ENCODE measurements at regions not wholly inside any gene's neighbourhood (a gene's known extent, or its start where the extent isn't known, plus 50 kb on each side); places are given as distances from the start of the nearest gene placed in this dataset.

DNA sequence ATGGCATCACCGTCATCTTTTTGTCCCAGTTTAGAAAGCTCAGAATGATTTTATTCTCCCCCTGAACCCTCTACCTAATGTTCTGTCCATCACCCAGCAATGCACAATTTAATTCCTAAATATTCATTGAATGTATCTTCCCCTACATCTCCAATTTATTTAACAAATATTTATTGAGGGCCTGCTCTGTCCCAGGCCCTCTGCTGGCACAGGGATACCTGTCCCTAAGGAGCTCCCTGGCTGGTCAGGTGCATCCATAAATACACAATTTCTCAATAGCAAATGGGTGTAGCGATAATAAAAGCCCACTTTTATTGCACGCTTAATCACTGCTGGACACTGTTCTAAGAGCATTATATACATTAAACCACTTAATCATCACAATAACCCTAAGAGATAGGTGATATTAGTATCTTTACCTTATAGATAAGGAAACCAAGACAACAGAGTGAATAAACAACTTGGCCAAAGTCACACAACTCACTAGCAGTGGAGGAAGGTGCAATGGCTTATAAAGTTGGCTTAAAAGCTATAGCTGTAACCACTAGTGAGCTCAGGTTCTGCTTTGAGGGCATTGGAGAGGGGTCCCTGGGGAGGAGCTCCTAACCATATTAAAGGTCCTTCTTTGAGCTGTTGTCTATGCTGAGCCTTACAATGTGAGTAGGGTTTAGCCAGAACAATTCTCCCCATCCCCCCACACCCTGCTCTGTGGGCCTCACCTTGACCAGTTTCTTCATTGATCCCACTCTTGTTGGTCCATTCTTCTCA is 126.3 kb upstream of the JUN start:
- no peaks in the 10 kb centered on the region for H3K9me3 ChIP-seq (ENCODE audit: control insufficient read depth, low read length)
- H3K4me1 ChIP-seq (ENCODE audit: control insufficient read depth, insufficient read depth, low read length, poor library complexity, severe bottlenecking): no peaks in the 10 kb centered on the region

DNA sequence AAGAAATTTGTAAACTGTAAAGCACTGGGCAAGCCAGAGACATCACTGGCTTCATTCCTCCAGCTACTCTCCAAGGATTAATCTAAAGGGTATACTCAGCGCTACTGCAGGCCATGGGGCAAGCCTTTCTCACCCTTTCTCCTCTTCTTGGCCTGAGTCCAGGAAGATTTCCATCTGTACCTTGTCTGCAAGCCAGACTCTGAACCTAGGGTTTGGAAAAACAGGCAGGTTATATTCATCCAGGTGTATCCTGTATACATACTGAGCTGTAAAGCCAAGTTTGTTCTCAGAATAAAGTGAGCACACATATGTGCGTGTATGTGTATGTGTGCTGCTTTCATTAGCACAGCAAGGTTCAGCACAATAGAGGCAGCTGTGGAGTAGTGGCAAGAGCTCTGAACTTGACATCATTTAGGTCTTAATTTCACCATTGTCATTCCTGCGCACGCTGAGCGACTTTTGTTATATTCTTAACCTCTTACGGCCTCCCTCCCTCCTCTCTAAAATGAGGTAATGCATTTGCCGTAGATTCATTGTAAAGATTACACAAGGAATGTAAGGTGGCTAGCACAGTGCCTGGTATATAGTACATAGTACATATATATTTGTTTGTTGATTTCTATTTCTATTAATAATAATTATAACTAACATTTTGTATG is 128.1 kb upstream of the JUN start:
- Histone ChIP-seq H3K4me1 (ENCODE audit: control insufficient read depth, insufficient read depth, low read length, poor library complexity, severe bottlenecking) (no peaks in the 10 kb centered on the region), H3K4me3 (ENCODE audit: insufficient read depth, low read depth, low read length, poor library complexity, severe bottlenecking) (no peak overlapping the region), H3K27me3 (replicated peaks; ENCODE audit: control insufficient read depth, insufficient read depth, low read length, poor library complexity, severe bottlenecking) (no peaks in the 10 kb centered on the region), H3K9me3 (ENCODE audit: control insufficient read depth, low read length) (no peaks in the 10 kb centered on the region), H3K27ac (ENCODE audit: insufficient read depth, low read length, poor library complexity, severe bottlenecking) (no peak overlapping the region), H3K36me3 (ENCODE audit: control insufficient read depth, insufficient read depth, low read length) (no peaks in the 10 kb centered on the region)
- no peak for DNase-seq

More for the DNA sequence above, 126.3 kb upstream of the JUN start:
- Histone ChIP-seq H3K36me3 (ENCODE audit: control insufficient read depth, insufficient read depth, low read length) (no peaks in the 10 kb centered on the region), H3K27me3 (replicated peaks; ENCODE audit: control insufficient read depth, insufficient read depth, low read length, poor library complexity, severe bottlenecking) (no peaks in the 10 kb centered on the region), H3K4me3 (ENCODE audit: insufficient read depth, low read depth, low read length, poor library complexity, severe bottlenecking) (no peak overlapping the region), H3K27ac (ENCODE audit: insufficient read depth, low read length, poor library complexity, severe bottlenecking) (no peak overlapping the region)
- no peak for DNase-seq

DNA sequence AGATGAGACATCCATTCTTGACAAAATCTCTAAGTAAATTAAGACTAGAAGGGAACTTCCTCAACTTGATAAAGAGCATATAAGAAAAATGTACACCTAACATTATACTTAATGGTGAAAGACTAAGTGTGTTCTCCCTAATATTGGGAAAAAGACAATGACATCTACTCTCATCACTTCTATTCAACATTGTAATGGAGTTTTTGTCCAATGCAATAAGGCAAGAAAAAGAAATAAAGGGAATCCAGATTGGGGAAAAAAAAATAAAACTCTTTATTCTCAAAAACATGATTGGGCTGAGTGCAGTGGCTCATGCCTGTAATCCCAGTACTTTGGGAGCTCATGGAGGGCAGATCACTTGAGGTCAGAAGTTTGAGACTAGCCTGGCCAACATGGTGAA is 131.1 kb upstream of the JUN start:
- Histone ChIP-seq H3K9me3 (ENCODE audit: control insufficient read depth, low read length) (no peaks in the 10 kb centered on the region), H3K4me1 (ENCODE audit: control insufficient read depth, insufficient read depth, low read length, poor library complexity, severe bottlenecking) (no peaks in the 10 kb centered on the region), H3K27ac (ENCODE audit: insufficient read depth, low read length, poor library complexity, severe bottlenecking) (no peak overlapping the region), H3K4me3 (ENCODE audit: insufficient read depth, low read depth, low read length, poor library complexity, severe bottlenecking) (no peak overlapping the region), H3K36me3 (ENCODE audit: control insufficient read depth, insufficient read depth, low read length) (no peaks in the 10 kb centered on the region), H3K27me3 (replicated peaks; ENCODE audit: control insufficient read depth, insufficient read depth, low read length, poor library complexity, severe bottlenecking) (no peaks in the 10 kb centered on the region)
- DNase-seq: no peak

DNA sequence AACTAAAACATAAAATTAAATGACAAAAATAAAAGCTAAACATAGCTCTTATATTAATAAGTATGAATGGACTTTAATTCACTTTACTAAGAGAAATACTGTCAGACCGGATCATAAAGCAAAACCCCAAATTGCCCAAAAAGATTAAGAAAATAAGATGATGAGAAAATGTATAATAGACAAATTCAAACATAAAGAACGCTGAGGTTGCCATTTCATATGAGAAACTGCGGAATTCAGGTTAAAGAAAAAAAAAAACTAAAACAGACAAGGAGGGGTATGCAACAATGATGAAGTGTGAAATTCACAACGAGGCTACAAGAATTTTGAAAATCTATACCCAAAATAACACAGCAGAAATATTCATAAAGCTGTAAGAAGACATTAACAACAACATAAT is 133.6 kb upstream of the JUN start:
- DNase-seq: no peak
- H3K4me1 ChIP-seq (ENCODE audit: control insufficient read depth, insufficient read depth, low read length, poor library complexity, severe bottlenecking): no peaks in the 10 kb centered on the region
- H3K4me3 ChIP-seq (ENCODE audit: insufficient read depth, low read depth, low read length, poor library complexity, severe bottlenecking): no peak overlapping the region
- no peaks in the 10 kb centered on the region for H3K9me3 ChIP-seq (ENCODE audit: control insufficient read depth, low read length)
- H3K27ac ChIP-seq (ENCODE audit: insufficient read depth, low read length, poor library complexity, severe bottlenecking): no peak overlapping the region
- no peaks in the 10 kb centered on the region for H3K27me3 ChIP-seq (replicated peaks; ENCODE audit: control insufficient read depth, insufficient read depth, low read length, poor library complexity, severe bottlenecking)
- H3K36me3 ChIP-seq (ENCODE audit: control insufficient read depth, insufficient read depth, low read length): no peaks in the 10 kb centered on the region

DNA sequence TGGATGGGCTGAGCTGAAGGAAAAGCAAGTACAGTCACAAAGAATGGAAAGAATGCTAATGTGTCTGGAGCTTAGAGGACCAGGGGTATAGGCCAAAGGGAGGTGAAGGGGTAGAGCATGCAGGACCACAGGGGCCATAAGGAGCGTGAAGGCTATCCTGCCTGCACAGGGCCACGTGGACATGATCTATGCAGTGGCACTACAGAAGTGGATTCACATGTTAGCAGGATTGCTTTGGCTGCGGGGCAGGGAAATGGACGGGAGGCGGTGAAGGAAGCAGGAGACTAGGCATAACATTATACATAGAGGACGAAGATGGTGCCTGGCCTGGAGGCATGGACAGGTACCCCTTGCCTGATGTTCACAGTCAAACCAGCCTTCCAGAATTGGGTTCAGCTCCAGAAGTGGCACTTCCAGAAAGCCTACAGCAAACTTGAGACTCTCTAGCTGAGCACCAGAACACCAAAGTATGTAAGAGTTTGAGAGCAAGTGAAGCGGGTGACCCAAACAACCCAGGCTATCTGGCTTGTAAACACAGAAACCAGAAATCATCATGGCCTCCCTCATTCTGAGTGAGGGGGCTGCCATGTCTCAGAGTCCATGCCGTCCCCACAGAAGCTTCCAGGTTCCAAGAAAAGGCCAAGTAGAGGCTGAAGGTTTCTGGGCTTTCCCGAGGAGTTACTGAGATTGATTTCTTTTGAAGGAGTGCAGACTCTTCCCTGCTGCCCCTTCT is 135.5 kb upstream of the JUN start:
- H3K27me3 ChIP-seq (replicated peaks; ENCODE audit: control insufficient read depth, insufficient read depth, low read length, poor library complexity, severe bottlenecking): no peaks in the 10 kb centered on the region
- H3K36me3 ChIP-seq (ENCODE audit: control insufficient read depth, insufficient read depth, low read length): no peaks in the 10 kb centered on the region
- no peak overlapping the region for H3K27ac ChIP-seq (ENCODE audit: insufficient read depth, low read length, poor library complexity, severe bottlenecking)
- no peak for DNase-seq
- H3K9me3 ChIP-seq (ENCODE audit: control insufficient read depth, low read length): no peaks in the 10 kb centered on the region
- no peaks in the 10 kb centered on the region for H3K4me1 ChIP-seq (ENCODE audit: control insufficient read depth, insufficient read depth, low read length, poor library complexity, severe bottlenecking)
- no peak overlapping the region for H3K4me3 ChIP-seq (ENCODE audit: insufficient read depth, low read depth, low read length, poor library complexity, severe bottlenecking)

DNA sequence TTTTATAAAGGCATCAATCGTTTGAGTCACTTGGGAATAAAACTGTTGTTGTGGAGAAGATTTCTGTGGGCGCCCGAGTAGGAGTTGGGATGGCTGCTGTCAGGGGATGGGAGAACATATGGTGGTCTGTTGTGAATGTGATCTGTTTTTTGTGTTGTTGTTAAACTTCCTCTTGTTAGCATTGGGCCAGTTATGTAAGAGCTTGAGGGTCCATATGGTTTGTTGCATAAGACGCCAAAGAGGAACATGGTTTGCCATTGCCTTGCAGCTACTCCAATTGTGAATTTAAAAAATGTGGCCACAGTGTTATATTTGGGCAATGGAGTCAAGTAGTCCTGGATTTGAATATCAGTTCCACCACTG is 136.1 kb upstream of the JUN start:
- DNase-seq: no peak
- Histone ChIP-seq H3K9me3 (ENCODE audit: control insufficient read depth, low read length) (no peaks in the 10 kb centered on the region), H3K27ac (ENCODE audit: insufficient read depth, low read length, poor library complexity, severe bottlenecking) (no peak overlapping the region), H3K36me3 (ENCODE audit: control insufficient read depth, insufficient read depth, low read length) (no peaks in the 10 kb centered on the region), H3K4me1 (ENCODE audit: control insufficient read depth, insufficient read depth, low read length, poor library complexity, severe bottlenecking) (no peaks in the 10 kb centered on the region), H3K27me3 (replicated peaks; ENCODE audit: control insufficient read depth, insufficient read depth, low read length, poor library complexity, severe bottlenecking) (no peaks in the 10 kb centered on the region), H3K4me3 (ENCODE audit: insufficient read depth, low read depth, low read length, poor library complexity, severe bottlenecking) (no peak overlapping the region)

DNA sequence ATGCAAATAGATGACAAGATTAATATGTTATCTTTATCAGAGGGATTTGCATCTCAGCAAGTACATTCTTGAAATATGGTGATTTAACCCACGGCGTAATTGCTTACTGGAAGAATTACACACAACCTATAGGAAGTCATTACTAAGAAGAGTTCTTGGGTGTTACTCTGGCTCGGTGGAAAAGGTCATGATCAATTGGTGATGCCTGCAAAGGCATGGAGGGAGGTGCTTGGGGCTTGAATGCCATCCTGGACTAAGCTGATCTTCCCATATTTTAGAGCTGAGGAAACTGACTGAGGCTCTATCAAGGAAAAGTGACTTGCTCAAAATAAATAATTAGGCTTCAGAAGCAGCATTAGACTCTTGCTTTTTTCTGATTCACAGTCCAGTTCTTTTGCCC is 137.5 kb upstream of the JUN start:
- H3K27me3 ChIP-seq (replicated peaks; ENCODE audit: control insufficient read depth, insufficient read depth, low read length, poor library complexity, severe bottlenecking): no peaks in the 10 kb centered on the region
- no peaks in the 10 kb centered on the region for H3K4me1 ChIP-seq (ENCODE audit: control insufficient read depth, insufficient read depth, low read length, poor library complexity, severe bottlenecking)
- no peaks in the 10 kb centered on the region for H3K9me3 ChIP-seq (ENCODE audit: control insufficient read depth, low read length)
- no peak overlapping the region for H3K4me3 ChIP-seq (ENCODE audit: insufficient read depth, low read depth, low read length, poor library complexity, severe bottlenecking)
- DNase-seq: no peak
- H3K27ac ChIP-seq (ENCODE audit: insufficient read depth, low read length, poor library complexity, severe bottlenecking): no peak overlapping the region
- H3K36me3 ChIP-seq (ENCODE audit: control insufficient read depth, insufficient read depth, low read length): no peaks in the 10 kb centered on the region

DNA sequence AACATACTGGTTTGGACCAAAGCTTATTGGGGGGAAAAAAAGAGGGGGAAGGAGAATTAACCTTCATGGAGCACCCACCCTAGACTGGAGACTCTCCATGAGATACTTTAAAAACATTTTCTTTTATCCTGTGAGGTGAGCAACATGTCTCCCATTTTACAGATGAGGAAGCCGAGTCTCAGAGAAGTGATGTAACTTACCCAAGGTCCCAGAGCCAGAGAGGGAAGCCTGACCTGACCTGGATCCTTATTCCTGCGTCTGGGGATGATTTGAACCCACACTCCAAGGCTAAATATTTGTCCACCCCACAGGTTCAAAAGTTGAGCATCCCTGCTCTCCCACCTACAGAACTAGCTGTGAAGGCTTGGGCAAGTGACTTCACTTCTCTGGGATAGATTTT is 137.9 kb upstream of the JUN start:
- no peak overlapping the region for H3K4me3 ChIP-seq (ENCODE audit: insufficient read depth, low read depth, low read length, poor library complexity, severe bottlenecking)
- no peak overlapping the region for H3K27ac ChIP-seq (ENCODE audit: insufficient read depth, low read length, poor library complexity, severe bottlenecking)
- no peak for DNase-seq
- no peaks in the 10 kb centered on the region for H3K4me1 ChIP-seq (ENCODE audit: control insufficient read depth, insufficient read depth, low read length, poor library complexity, severe bottlenecking)
- H3K36me3 ChIP-seq (ENCODE audit: control insufficient read depth, insufficient read depth, low read length): no peaks in the 10 kb centered on the region
- H3K27me3 ChIP-seq (replicated peaks; ENCODE audit: control insufficient read depth, insufficient read depth, low read length, poor library complexity, severe bottlenecking): no peaks in the 10 kb centered on the region
- H3K9me3 ChIP-seq (ENCODE audit: control insufficient read depth, low read length): no peaks in the 10 kb centered on the region

DNA sequence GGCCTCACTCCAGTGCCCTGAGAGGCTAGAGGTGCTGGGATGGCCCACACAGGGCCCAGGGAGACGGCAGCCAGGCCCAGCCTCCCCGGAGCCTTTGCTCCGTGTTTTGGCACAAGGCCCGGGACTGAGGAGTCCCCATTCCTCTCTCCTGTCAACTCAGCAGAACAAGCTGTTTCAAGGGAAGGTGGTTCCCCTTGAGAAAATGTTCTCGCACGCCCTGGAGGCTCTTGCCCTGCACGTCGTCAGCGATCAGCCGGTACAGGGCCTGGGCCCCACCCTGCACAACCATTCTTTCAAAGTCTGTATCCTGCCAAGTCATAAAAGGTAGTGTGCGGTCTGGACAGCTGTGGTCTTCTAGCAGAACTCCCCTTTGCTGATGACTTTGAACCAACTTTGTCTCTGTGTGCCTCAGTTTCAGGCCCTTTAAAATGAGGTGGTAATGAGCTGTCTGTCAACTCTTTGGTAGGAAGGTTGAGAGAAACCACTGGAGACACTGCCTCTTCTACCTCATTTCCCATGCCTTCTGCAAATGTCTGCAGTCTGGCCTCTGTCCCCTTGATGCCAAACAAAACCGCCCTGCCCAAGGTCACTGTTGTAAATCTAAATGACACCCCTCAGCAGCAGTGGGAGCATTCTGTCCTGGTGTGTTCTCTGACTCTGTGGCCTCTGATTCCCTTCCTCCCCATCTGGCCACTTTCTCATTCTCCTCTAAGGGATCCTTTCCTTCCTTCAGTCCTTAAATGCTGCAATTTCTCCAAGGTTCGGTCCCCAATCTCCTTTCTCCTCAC is 138.6 kb upstream of the JUN start:
- DNase-seq: peak in 1 of 3 donors; percentile 17
- Histone ChIP-seq H3K27ac (ENCODE audit: insufficient read depth, low read length, poor library complexity, severe bottlenecking) (no peak overlapping the region), H3K4me1 (ENCODE audit: control insufficient read depth, insufficient read depth, low read length, poor library complexity, severe bottlenecking) (no peaks in the 10 kb centered on the region), H3K4me3 (ENCODE audit: insufficient read depth, low read depth, low read length, poor library complexity, severe bottlenecking) (no peak overlapping the region), H3K27me3 (replicated peaks; ENCODE audit: control insufficient read depth, insufficient read depth, low read length, poor library complexity, severe bottlenecking) (no peaks in the 10 kb centered on the region), H3K9me3 (ENCODE audit: control insufficient read depth, low read length) (no peaks in the 10 kb centered on the region), H3K36me3 (ENCODE audit: control insufficient read depth, insufficient read depth, low read length) (no peaks in the 10 kb centered on the region)
